Neural cell (in vitro differentiated cells): ENCODE measurements at regions not wholly inside any gene's neighbourhood (a gene's known extent, or its start where the extent isn't known, plus 50 kb on each side); places are given as distances from the start of the nearest gene placed in this dataset.

Experiments used
- H2AFZ ChIP-seq: fragments of 200-600, 300-800 bp; sonication (generic), shearing (Covaris generic); 2 replicates; pipeline ENCODE4 v1.6.0; 2014; ENCODE audit warnings: low read depth, mild to moderate bottlenecking, antibody characterized with exemption, low read length, moderate library complexity
- H3F3A ChIP-seq: fragments of 200-600 bp; shearing (Covaris generic); 2 replicates; pipeline ENCODE4 v1.6.1; 2016; ENCODE audit warnings: mild to moderate bottlenecking, moderate library complexity, mixed read lengths, antibody characterized with exemption, low read length; ENCODE audit not compliant: insufficient read depth, poor library complexity, severe bottlenecking
- H3K27ac ChIP-seq: fragments of 200-600, 300-800 bp; sonication (generic), shearing (Covaris generic); 2 replicates; pipeline ENCODE4 v1.5.1; 2014; ENCODE audit warnings: mild to moderate bottlenecking, low read length, moderate library complexity
- H3K27me3 ChIP-seq: fragments of 300-800, 200-600 bp; sonication (generic), shearing (Covaris generic); 2 replicates; pipeline ENCODE4 v1.6.0; 2014; ENCODE audit warnings: mild to moderate bottlenecking, low read depth, low read length, moderate library complexity; ENCODE audit not compliant: insufficient read depth
- H3K36me3 ChIP-seq: fragments of 300-800, 200-600 bp; sonication (generic), shearing (Covaris generic); 2 replicates; pipeline ENCODE4 v1.5.1; 2014; ENCODE audit warnings: mild to moderate bottlenecking, antibody characterized with exemption, low read length, moderate library complexity; ENCODE audit not compliant: insufficient read depth
- H3K4me2 ChIP-seq: fragments of 300-800, 200-600 bp; sonication (generic), shearing (Covaris generic); 2 replicates; pipeline ENCODE4 v1.6.0; 2014; ENCODE audit warnings: mild to moderate bottlenecking, low read length
- H3K4me3 ChIP-seq: fragments of 300-800, 200-600 bp; sonication (generic), shearing (Covaris generic); 2 replicates; pipeline ENCODE4 v1.5.1; 2014; ENCODE audit warnings: mild to moderate bottlenecking, low read length, moderate library complexity
- H3K79me2 ChIP-seq: fragments of 200-600 bp; shearing (Covaris generic); replicated peaks from 2 replicates; pipeline ENCODE4 v1.6.0; 2014; ENCODE audit warnings: mild to moderate bottlenecking, low read length, moderate library complexity; ENCODE audit not compliant: insufficient read depth
- H3K9ac ChIP-seq: fragments of 300-800, 200-600 bp; sonication (generic), shearing (Covaris generic); 2 replicates; pipeline ENCODE4 v1.6.1; 2016; ENCODE audit warnings: mild to moderate bottlenecking, low read length, mixed read lengths
- H3K9me2 ChIP-seq: fragments of 200-600 bp; shearing (Covaris generic); 2 replicates; pipeline ENCODE4 v1.6.1; 2016; ENCODE audit warnings: mild to moderate bottlenecking, low read length, mixed read lengths; ENCODE audit not compliant: insufficient read depth
- H3K9me3 ChIP-seq: fragments of 200-600, 300-800 bp; sonication (generic), shearing (Covaris generic); 2 replicates; pipeline ENCODE4 v1.6.1; 2016; ENCODE audit warnings: mild to moderate bottlenecking, mixed run types, low read length, moderate library complexity, mixed read lengths
- H4K20me1 ChIP-seq: fragments of 200-600 bp; shearing (Covaris generic); 2 replicates; pipeline ENCODE4 v1.6.1; 2016; ENCODE audit warnings: mild to moderate bottlenecking, mixed run types; ENCODE audit not compliant: insufficient read depth
- CTCF ChIP-seq: fragments of 450-650 bp; IDR thresholded peaks from 2 replicates; pipeline ENCODE4 v1.5.1; 2014; ENCODE audit warnings: antibody characterized with exemption, mild to moderate bottlenecking, moderate library complexity; ENCODE audit not compliant: poor library complexity, severe bottlenecking
- EP300 ChIP-seq: fragments of 450-650 bp; conservative IDR thresholded peaks from 2 replicates; pipeline ENCODE4 v1.6.1; 2014; ENCODE audit warnings: antibody characterized with exemption, mild to moderate bottlenecking, moderate library complexity; ENCODE audit not compliant: poor library complexity, severe bottlenecking
- EZH2 ChIP-seq: fragments of 200-600, 300-800 bp; shearing (Covaris generic), sonication (generic); IDR thresholded peaks from 2 replicates; pipeline ENCODE4 v1.6.1; 2014; ENCODE audit warnings: antibody characterized with exemption, low read length, borderline replicate concordance, mild to moderate bottlenecking; ENCODE audit not compliant: insufficient read depth, poor library complexity, severe bottlenecking
- MXI1 ChIP-seq: fragments of 450-650 bp; conservative IDR thresholded peaks from 2 replicates; pipeline ENCODE4 v1.6.1; 2014; ENCODE audit warnings: antibody characterized with exemption, mild to moderate bottlenecking; ENCODE audit not compliant: poor library complexity, severe bottlenecking
- POLR2AphosphoS5 ChIP-seq: IDR thresholded peaks from 2 replicates; pipeline ENCODE4 v1.6.1; 2012
- RAD21 ChIP-seq: fragments of 450-650 bp; conservative IDR thresholded peaks from 2 replicates; pipeline ENCODE4 v1.6.1; 2014; ENCODE audit warnings: antibody characterized with exemption, mild to moderate bottlenecking, moderate library complexity
- REST ChIP-seq: IDR thresholded peaks from 2 replicates; pipeline ENCODE4 v1.6.1; 2012; ENCODE audit warnings: borderline replicate concordance
- SMC3 ChIP-seq: fragments of 450-650 bp; conservative IDR thresholded peaks from 2 replicates; pipeline ENCODE4 v1.6.1; 2014; ENCODE audit warnings: antibody characterized with exemption, mild to moderate bottlenecking, moderate library complexity; ENCODE audit not compliant: poor library complexity
- TAF1 ChIP-seq: IDR thresholded peaks from 2 replicates; pipeline ENCODE4 v1.6.1; 2012; ENCODE audit warnings: low read depth

GRCh38 chr22:49709464-49709863, 118.2 kb downstream of the BRD1 start:
- no peak overlapping the region for H2AFZ ChIP-seq
- TF ChIP-seq TAF1 (no peak), MXI1 (no peak), RAD21 (no peak), POLR2AphosphoS5 (no peak), EZH2 (no peak), EP300 (no peak), CTCF (no peak), SMC3 (no peak), REST (no peak)
- no peaks in the 10 kb centered on the region for H4K20me1 ChIP-seq
- H3K27ac ChIP-seq: no peak overlapping the region
- peaks cover 11% of the 10 kb centered on the region for H3K9me3 ChIP-seq
- no peak overlapping the region for H3K9ac ChIP-seq
- H3K9me2 ChIP-seq: no peaks in the 10 kb centered on the region
- H3K4me3 ChIP-seq: no peak overlapping the region
- no peak overlapping the region for H3K4me2 ChIP-seq
- H3K36me3 ChIP-seq: no peaks in the 10 kb centered on the region
- H3K27me3 ChIP-seq: no peaks in the 10 kb centered on the region
- no peaks in the 10 kb centered on the region for H3F3A ChIP-seq
- no peaks in the 10 kb centered on the region for H3K79me2 ChIP-seq

- H3K9ac ChIP-seq: no peak overlapping the region
- no peak overlapping the region for H3K27ac ChIP-seq
- no peak overlapping the region for H3K4me3 ChIP-seq
Observed at GRCh38 chr22:49705972-49706352, 121.7 kb downstream of the BRD1 start.

More at GRCh38 chr22:49705972-49706352, 121.7 kb downstream of the BRD1 start:
- Histone ChIP-seq H4K20me1 (no peaks in the 10 kb centered on the region), H3K36me3 (no peaks in the 10 kb centered on the region), H3K4me2 (no peak overlapping the region), H3F3A (no peaks in the 10 kb centered on the region), H3K9me2 (no peaks in the 10 kb centered on the region), H3K9me3 (peaks cover 19% of the 10 kb centered on the region), H2AFZ (no peak overlapping the region), H3K79me2 (no peaks in the 10 kb centered on the region), H3K27me3 (no peaks in the 10 kb centered on the region)
- no peak for TF ChIP-seq SMC3
- no peak for TF ChIP-seq POLR2AphosphoS5
- no peak for TF ChIP-seq MXI1
- TF ChIP-seq EZH2: no peak
- TF ChIP-seq RAD21: no peak
- TF ChIP-seq REST: no peak
- no peak for TF ChIP-seq EP300
